Hindlimb muscle (tissue), 1 donor: ENCODE measurements at regions not wholly inside any gene's neighbourhood (a gene's known extent, or its start where the extent isn't known, plus 50 kb on each side); places are given as distances from the start of the nearest gene placed in this dataset.
A peak's percentile ranks its signal among the peaks of the same experiment; 100 is the strongest.

Experiments
- DNase-seq: peaks from one replicate; pipeline ENCODE4 v3.0.0-alpha.2; 2013

- DNase-seq: peak; percentile 2
These were observed 351.0 kb downstream of the ANKRD7 start for GRCh38 chr7:118575393-118575948.

- DNase-seq: no peak
These were observed 356.4 kb downstream of the ANKRD7 start for GRCh38 chr7:118580743-118581382.

GRCh38 chr7:118583641-118584040 is 359.1 kb downstream of the ANKRD7 start:
- no peak for DNase-seq

- DNase-seq: no peak
These were observed 361.7 kb downstream of the ANKRD7 start for GRCh38 chr7:118586248-118586647.

GRCh38 chr7:118590107-118590506 is 365.6 kb downstream of the ANKRD7 start:
- DNase-seq: no peak

- no peak for DNase-seq
These were observed 377.6 kb downstream of the ANKRD7 start for GRCh38 chr7:118602090-118602489.

GRCh38 chr7:118606602-118607001 is 382.1 kb downstream of the ANKRD7 start:
- no peak for DNase-seq

- no peak for DNase-seq
These were observed 384.7 kb downstream of the ANKRD7 start for GRCh38 chr7:118609207-118609606.

GRCh38 chr7:118615681-118616080 is 391.2 kb downstream of the ANKRD7 start:
- DNase-seq: no peak

GRCh38 chr7:118621810-118622360 is 397.4 kb downstream of the ANKRD7 start:
- no peak for DNase-seq

- no peak for DNase-seq
These were observed 402.2 kb downstream of the ANKRD7 start for GRCh38 chr7:118626739-118627138.

- DNase-seq: no peak
These were observed 403.0 kb downstream of the ANKRD7 start for GRCh38 chr7:118627467-118627866.

- no peak for DNase-seq
These were observed 405.5 kb downstream of the ANKRD7 start for GRCh38 chr7:118629898-118630438.

GRCh38 chr7:118642396-118642795 is 417.9 kb downstream of the ANKRD7 start:
- DNase-seq: no peak

GRCh38 chr7:118644346-118644745 is 419.8 kb downstream of the ANKRD7 start:
- no peak for DNase-seq

- DNase-seq: no peak
These were observed 423.5 kb downstream of the ANKRD7 start for GRCh38 chr7:118648002-118648401.

GRCh38 chr7:118657391-118658005 is 433.0 kb downstream of the ANKRD7 start:
- DNase-seq: no peak

- no peak for DNase-seq
These were observed 437.8 kb downstream of the ANKRD7 start for GRCh38 chr7:118662266-118662665.

- DNase-seq: no peak
These were observed 440.0 kb downstream of the ANKRD7 start for GRCh38 chr7:118664498-118664897.

- no peak for DNase-seq
These were observed 446.6 kb downstream of the ANKRD7 start for GRCh38 chr7:118671149-118671548.

- no peak for DNase-seq
These were observed 460.3 kb downstream of the ANKRD7 start for GRCh38 chr7:118684796-118685195.

GRCh38 chr7:118689403-118689802 is 464.9 kb downstream of the ANKRD7 start:
- DNase-seq: no peak

- no peak for DNase-seq
These were observed 472.4 kb downstream of the ANKRD7 start for GRCh38 chr7:118696879-118697278.

- DNase-seq: no peak
These were observed 474.7 kb downstream of the ANKRD7 start for GRCh38 chr7:118699222-118699621.
